ENCODE measurements at regions not wholly inside any gene's neighbourhood (a gene's known extent, or its start where the extent isn't known, plus 50 kb on each side); places are given as distances from the start of the nearest gene placed in this dataset.

GRCh38 chr17:56011406-56012131, 141.7 kb upstream of the ANKFN1 start:
- TF ChIP-seq CTCF (IDR thresholded peaks at IDR 0.05; ENCODE audit: low read depth, low read length, missing control alignments), result no peak
- no peak overlapping the region for H3K4me3 ChIP-seq (ENCODE audit: low read depth, low read length)
- DNase-seq (ENCODE audit: low read depth), result no peak
- in situ Hi-C loops (cut with HindIII; ENCODE audit: low sequenced_read_pairs), result no loop called here

GRCh38 chr17:56018211-56018610, 135.1 kb upstream of the ANKFN1 start:
- in situ Hi-C loops (cut with HindIII; ENCODE audit: low sequenced_read_pairs), result no loop called here
- no peak overlapping the region for H3K4me3 ChIP-seq (ENCODE audit: low read depth, low read length)
- TF ChIP-seq CTCF (IDR thresholded peaks at IDR 0.05; ENCODE audit: low read depth, low read length, missing control alignments), result no peak
- no peak for DNase-seq (ENCODE audit: low read depth)

GRCh38 chr17:56020369-56020768, 132.9 kb upstream of the ANKFN1 start:
- no peak overlapping the region for H3K4me3 ChIP-seq (ENCODE audit: low read depth, low read length)
- DNase-seq (ENCODE audit: low read depth), result no peak
- no peak for TF ChIP-seq CTCF (IDR thresholded peaks at IDR 0.05; ENCODE audit: low read depth, low read length, missing control alignments)
- in situ Hi-C loops (cut with HindIII; ENCODE audit: low sequenced_read_pairs), result no loop called here

- in situ Hi-C loops (cut with HindIII; ENCODE audit: low sequenced_read_pairs), result no loop called here
- H3K4me3 ChIP-seq (ENCODE audit: low read depth, low read length), result no peak overlapping the region
- no peak for DNase-seq (ENCODE audit: low read depth)
- no peak for TF ChIP-seq CTCF (IDR thresholded peaks at IDR 0.05; ENCODE audit: low read depth, low read length, missing control alignments)
Measured at GRCh38 chr17:56021681-56022190, 131.5 kb upstream of the ANKFN1 start.

GRCh38 chr17:56023851-56024250, 129.4 kb upstream of the ANKFN1 start:
- in situ Hi-C loops (cut with HindIII; ENCODE audit: low sequenced_read_pairs), result no loop called here
- DNase-seq (ENCODE audit: low read depth), result no peak
- no peak for TF ChIP-seq CTCF (IDR thresholded peaks at IDR 0.05; ENCODE audit: low read depth, low read length, missing control alignments)
- no peak overlapping the region for H3K4me3 ChIP-seq (ENCODE audit: low read depth, low read length)

GRCh38 chr17:56026915-56027314, 126.4 kb upstream of the ANKFN1 start:
- in situ Hi-C loops (cut with HindIII; ENCODE audit: low sequenced_read_pairs), result no loop called here
- no peak overlapping the region for H3K4me3 ChIP-seq (ENCODE audit: low read depth, low read length)
- no peak for TF ChIP-seq CTCF (IDR thresholded peaks at IDR 0.05; ENCODE audit: low read depth, low read length, missing control alignments)
- no peak for DNase-seq (ENCODE audit: low read depth)
